ENCODE measurements at regions not wholly inside any gene's neighbourhood (a gene's known extent, or its start where the extent isn't known, plus 50 kb on each side); places are given as distances from the start of the nearest gene placed in this dataset.

GRCh38 chr10:69716711-69717560, 84.8 kb upstream of the COL13A1 start:
- TF ChIP-seq CTCF (conservative IDR thresholded peaks at IDR 0.05; ENCODE audit: low read depth, low read length) (peak; percentile 87), EZH2 (IDR thresholded peaks at IDR 0.05; ENCODE audit: borderline replicate concordance, low read depth, low read length, poor library complexity, severe bottlenecking) (no peak)
